ENCODE measurements at regions not wholly inside any gene's neighbourhood (a gene's known extent, or its start where the extent isn't known, plus 50 kb on each side); places are given as distances from the start of the nearest gene placed in this dataset.
A peak's percentile ranks its signal among the peaks of the same experiment; 100 is the strongest.

DNA sequence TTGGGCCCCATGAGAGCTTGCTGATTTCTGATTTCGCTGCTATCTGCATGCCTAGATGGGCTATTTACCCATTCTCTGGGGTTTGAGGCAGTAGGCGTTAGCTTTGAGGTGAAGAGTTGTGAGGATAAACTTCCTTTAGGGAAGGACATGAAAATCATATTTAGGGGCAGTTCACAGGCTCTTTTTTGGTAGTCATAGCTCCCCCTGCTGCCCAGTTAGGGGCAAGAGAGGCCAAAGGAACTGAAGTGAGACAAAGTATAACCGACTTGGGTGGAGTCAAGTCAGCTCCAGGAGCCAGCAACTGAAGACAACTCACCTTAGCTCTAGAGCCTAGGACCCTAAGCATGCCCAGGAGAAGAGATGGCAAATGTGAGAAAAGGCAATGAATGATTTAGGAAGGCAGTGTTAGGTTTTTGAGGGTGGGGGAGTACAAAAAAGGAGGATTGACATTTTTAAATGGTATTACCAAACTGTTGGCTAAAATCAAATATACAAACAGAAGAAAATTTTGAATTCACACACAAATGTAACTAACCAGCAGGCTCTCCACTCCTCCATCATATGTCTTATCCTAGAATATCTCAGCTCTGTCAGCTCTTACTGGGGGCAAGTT, 625.2 kb downstream of the LMO4 start:
- TF ChIP-seq, protein P1, sequence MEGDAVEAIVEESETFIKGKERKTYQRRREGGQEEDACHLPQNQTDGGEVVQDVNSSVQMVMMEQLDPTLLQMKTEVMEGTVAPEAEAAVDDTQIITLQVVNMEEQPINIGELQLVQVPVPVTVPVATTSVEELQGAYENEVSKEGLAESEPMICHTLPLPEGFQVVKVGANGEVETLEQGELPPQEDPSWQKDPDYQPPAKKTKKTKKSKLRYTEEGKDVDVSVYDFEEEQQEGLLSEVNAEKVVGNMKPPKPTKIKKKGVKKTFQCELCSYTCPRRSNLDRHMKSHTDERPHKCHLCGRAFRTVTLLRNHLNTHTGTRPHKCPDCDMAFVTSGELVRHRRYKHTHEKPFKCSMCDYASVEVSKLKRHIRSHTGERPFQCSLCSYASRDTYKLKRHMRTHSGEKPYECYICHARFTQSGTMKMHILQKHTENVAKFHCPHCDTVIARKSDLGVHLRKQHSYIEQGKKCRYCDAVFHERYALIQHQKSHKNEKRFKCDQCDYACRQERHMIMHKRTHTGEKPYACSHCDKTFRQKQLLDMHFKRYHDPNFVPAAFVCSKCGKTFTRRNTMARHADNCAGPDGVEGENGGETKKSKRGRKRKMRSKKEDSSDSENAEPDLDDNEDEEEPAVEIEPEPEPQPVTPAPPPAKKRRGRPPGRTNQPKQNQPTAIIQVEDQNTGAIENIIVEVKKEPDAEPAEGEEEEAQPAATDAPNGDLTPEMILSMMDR (IDR thresholded peaks at IDR 0.05) = peak; percentile 72

DNA sequence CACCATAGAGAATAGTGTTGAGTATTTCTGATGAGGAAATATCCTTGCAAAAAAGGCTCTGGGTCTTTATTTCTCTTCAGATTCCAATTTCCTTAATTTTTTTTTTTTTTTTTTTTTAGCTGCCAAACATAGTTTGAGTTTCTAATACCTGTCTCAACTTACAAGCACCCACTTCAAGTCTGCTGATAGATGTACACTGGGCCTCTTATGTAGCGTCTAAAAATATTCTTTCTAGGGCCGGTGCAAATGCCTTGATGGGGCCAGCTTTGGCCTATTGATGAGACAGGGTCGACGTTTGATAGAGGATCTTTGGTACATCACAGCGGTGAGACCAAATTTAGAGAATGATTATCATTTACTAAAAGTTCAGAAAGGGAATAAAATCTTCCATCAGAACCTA, 626.4 kb downstream of the LMO4 start:
- TF ChIP-seq, protein P1 (IDR thresholded peaks at IDR 0.05) = no peak

DNA sequence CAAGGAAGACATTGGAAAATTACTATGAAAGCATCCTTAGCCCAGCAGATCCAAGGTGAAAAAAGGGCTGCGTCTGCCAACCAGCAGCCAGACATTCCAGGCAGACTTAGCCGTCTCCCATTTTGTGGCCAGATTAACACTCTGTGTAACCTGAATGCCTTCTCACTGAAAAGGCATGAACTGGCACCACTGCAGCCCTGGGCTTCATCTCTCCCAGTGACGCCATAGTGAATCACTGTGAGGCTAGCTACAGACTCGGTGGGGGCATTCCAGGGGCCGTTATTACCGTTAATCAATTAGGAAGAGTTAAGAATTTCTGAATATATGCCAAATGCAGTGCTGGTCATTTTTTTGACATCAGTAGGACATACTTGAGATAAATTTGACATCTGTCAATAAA, 627.4 kb downstream of the LMO4 start:
- TF ChIP-seq, protein P1 (IDR thresholded peaks at IDR 0.05) = no peak

DNA sequence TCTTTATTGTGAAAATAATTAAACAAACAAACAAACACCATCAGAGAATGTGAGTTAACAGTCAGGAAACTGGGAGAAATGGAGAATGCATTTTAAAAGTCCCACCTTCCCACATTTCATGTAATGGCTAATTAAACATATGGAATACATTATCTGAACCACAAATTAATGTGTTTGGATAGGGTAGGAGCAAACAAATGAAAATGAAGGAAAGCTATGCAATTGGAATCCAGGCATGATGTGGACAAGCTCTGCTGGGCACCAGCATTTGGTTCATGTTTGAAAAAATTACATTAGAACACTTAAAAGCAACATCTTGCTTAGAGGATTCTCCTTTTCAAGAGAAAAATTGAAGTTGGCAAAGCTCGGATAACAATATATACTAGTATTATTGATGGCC, 628.1 kb downstream of the LMO4 start:
- TF ChIP-seq, protein P1 (IDR thresholded peaks at IDR 0.05) = no peak

DNA sequence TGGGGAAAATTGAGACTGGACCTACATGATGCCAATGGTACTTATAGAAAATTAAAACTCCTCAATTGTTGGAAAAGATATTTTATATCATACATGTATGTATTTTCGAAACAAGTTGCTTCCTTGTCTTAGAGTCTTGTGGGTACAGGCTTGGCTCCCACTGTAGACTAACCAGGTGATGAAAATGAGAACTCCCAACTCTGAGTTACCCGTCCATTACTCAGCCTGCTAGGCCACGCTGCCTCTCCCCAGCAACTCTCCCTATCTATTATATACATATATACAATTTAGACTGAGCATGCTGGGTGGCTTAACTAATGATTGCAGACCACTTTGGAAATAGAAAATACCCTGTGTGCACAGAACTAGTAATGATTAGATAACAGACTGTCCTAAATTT, 628.7 kb downstream of the LMO4 start:
- TF ChIP-seq, protein P1 (IDR thresholded peaks at IDR 0.05) = no peak

DNA sequence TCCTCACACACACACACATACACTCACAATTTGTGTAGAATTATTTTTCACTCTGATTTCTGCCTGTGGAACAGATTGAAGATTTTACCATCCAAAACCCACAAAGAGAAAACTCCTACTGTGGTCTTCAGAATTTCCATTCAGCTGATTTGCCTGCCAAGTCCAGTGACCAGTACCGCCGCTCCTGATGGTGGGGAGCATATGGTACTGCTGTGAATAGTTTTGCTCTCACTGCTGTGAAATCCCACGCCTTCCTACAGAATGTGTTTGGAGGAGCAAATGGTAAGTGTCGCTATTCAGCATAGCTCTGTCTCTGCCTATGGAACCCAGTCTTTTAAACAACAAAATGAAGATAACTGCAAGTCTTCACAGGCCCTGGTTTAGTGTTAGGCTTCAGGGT, 629.5 kb downstream of the LMO4 start:
- TF ChIP-seq, protein P1 (IDR thresholded peaks at IDR 0.05) = no peak

DNA sequence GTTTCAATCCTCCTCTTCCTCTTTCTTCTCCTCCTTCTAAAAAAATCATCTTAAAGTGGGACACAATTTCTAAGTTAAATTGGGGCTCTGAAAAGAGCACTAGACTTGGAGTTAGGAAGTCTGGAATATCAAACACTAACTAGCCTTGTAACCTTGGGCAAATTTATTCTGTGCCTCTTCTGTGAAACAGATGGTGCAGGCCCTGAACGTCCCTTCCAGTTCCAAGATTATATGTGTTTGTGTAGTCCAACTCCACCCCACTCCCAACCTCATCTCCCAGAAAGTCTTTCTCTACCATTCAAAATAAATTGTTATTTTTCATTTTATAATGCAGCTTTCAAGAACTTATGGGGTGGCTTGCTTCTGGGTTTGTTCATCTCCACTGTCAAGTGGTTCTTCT, 630.0 kb downstream of the LMO4 start:
- TF ChIP-seq, protein P1 (IDR thresholded peaks at IDR 0.05) = no peak

DNA sequence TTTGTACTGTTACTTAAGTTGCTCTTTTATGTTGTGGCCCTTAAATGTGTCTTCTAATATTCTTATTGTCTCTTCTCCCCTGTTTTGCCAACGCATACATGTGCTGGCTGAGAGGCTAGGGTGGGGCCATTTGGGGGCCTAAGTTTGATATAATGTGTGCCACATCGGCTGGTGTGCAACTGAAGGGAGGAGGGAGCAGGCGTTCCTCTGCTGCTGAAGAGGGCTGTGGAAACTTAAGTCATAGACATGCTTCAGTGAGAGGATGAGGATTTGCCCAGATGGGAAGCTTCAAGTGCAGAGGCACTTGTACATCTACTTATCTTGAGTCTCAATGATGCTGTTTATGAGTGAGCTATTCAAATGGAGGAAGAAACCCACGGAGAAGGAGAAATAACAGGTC, 630.6 kb downstream of the LMO4 start:
- TF ChIP-seq, protein P1 (IDR thresholded peaks at IDR 0.05) = no peak
